ENCODE measurements at regions not wholly inside any gene's neighbourhood (a gene's known extent, or its start where the extent isn't known, plus 50 kb on each side); places are given as distances from the start of the nearest gene placed in this dataset.
A peak's percentile ranks its signal among the peaks of the same experiment; 100 is the strongest.

DNA sequence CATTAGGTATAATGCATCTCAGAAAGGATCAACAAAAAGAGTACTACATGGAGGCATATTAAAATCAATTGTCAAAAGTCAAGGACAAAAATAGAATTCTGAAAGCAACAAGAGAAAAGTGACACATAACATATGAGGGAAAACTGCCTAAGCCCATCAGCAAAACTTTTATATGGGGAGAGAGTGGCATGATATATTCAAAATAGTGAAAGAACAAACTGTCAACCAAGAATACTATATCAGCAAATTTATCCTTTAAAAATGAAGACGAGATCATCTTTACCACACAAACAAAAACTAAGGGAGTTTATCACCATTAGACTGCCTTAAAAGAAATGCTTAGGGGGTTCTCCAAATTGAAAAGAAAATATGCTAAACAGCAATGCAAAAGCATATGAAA lies 86.4 kb upstream of the CHRDL1 start:
- no peak overlapping the region for H3K4me3 ChIP-seq (ENCODE audit: low read depth, low read length)
- no peak for DNase-seq (ENCODE audit: low read depth)
- TF ChIP-seq, protein P1, sequence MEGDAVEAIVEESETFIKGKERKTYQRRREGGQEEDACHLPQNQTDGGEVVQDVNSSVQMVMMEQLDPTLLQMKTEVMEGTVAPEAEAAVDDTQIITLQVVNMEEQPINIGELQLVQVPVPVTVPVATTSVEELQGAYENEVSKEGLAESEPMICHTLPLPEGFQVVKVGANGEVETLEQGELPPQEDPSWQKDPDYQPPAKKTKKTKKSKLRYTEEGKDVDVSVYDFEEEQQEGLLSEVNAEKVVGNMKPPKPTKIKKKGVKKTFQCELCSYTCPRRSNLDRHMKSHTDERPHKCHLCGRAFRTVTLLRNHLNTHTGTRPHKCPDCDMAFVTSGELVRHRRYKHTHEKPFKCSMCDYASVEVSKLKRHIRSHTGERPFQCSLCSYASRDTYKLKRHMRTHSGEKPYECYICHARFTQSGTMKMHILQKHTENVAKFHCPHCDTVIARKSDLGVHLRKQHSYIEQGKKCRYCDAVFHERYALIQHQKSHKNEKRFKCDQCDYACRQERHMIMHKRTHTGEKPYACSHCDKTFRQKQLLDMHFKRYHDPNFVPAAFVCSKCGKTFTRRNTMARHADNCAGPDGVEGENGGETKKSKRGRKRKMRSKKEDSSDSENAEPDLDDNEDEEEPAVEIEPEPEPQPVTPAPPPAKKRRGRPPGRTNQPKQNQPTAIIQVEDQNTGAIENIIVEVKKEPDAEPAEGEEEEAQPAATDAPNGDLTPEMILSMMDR (IDR thresholded peaks at IDR 0.05; ENCODE audit: low read depth, low read length, missing control alignments) = no peak
- in situ Hi-C loops (cut with HindIII; ENCODE audit: low sequenced_read_pairs) = no loop called here

DNA sequence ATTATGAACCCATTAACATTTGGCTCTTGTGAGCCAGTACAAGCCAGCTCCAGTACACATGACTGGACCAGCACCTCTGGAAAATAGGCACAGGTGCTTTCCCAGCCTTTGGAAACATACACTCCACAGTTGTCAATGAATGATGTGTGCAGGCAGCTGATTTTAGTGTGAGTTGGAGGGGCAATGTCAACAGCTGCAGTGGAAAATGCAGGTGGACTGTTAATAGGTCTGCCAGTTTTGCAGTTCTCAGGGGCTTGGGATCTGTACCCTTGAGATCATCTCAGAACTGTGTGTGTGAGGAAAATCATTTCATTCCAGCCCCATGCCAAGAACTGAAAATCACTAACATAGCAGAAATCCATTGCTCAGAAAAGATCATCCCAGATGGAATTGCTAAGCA lies 81.7 kb upstream of the CHRDL1 start:
- H3K4me3 ChIP-seq (ENCODE audit: low read depth, low read length) = no peak overlapping the region
- TF ChIP-seq, protein P1 (IDR thresholded peaks at IDR 0.05; ENCODE audit: low read depth, low read length, missing control alignments) = no peak
- DNase-seq (ENCODE audit: low read depth) = no peak
- in situ Hi-C loops (cut with HindIII; ENCODE audit: low sequenced_read_pairs) = no loop called here

DNA sequence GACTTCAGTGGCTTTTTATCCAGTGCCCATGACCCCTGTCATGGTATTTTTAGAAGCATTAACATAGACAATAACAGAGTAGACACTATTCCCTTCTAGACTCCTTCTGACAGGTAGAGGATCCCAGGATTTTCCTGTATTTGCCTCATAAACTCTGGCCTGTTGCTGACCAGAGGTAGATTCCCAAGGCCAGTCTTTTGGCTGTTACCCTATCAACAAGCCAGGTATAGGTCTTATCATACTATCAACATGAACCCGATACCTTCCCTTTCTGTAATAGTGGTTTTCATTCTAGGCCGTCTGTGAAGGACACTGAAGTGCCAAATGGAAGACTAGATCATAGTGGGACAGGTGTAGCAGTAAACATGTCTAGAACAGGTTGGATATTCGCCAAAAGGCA lies 76.2 kb upstream of the CHRDL1 start:
- no peak overlapping the region for H3K4me3 ChIP-seq (ENCODE audit: low read depth, low read length)
- TF ChIP-seq, protein P1 (IDR thresholded peaks at IDR 0.05; ENCODE audit: low read depth, low read length, missing control alignments) = no peak
- no peak for DNase-seq (ENCODE audit: low read depth)
- in situ Hi-C loops (cut with HindIII; ENCODE audit: low sequenced_read_pairs) = no loop called here

DNA sequence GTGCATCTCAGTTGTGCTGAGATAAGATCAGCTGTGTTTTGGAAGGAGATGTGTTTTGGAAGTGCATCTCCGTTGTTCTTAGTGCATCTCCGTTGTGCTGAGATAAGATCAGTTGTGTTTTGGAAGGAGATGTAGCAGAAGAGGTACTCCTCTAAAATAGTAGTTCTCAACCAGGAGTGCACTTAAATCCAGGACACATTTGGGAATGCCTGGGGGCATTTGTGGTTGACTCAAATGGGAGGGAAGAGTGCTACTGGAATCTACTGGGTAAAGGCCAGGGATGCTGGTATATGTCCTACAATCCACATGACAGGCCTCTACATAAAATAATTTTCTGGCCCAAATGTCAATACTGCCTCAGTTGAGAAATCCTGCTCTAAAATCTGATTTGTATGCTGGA lies 70.8 kb upstream of the CHRDL1 start:
- no peak for DNase-seq (ENCODE audit: low read depth)
- TF ChIP-seq, protein P1 (IDR thresholded peaks at IDR 0.05; ENCODE audit: low read depth, low read length, missing control alignments) = no peak
- in situ Hi-C loops (cut with HindIII; ENCODE audit: low sequenced_read_pairs) = no loop called here
- no peak overlapping the region for H3K4me3 ChIP-seq (ENCODE audit: low read depth, low read length)

DNA sequence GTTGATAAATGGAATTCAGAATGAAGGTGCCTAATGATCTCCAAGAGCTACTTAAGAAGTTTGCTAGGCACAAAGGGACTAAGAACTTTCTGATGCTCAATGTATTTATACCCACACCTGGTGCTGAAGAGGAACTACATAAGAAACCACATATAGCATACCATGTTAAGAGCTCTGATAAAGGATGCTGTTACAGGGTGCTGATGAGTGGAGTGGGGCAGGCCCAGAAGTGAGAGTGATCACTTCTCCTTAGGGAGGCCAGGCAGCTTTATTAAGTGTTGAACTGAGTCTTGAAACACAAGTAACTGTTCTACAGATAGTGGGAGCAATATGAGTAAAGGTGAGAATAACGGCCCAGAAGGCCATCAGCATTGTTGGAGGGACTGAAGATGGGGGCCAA lies 68.3 kb upstream of the CHRDL1 start:
- TF ChIP-seq, protein P1 (IDR thresholded peaks at IDR 0.05; ENCODE audit: low read depth, low read length, missing control alignments) = no peak
- in situ Hi-C loops (cut with HindIII; ENCODE audit: low sequenced_read_pairs) = no loop called here

DNA sequence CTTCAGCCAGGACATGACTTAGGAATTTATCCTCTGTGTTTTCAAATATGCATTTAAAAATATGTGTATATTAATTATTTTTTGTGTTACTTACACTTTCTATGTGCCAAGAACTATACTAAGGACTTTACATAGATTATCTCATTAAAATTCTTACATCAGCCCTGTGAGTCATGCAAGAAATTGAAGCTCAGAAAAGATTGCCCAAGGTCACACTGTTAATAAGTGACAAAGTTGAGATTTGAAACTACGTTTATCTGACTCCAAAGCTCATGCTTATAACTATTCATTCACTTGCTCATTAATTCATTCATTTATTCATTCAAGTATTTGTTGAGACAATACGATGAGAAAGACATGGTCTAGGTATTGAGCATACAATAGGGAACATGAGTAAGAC lies 62.9 kb upstream of the CHRDL1 start:
- in situ Hi-C loops (cut with HindIII; ENCODE audit: low sequenced_read_pairs) = no loop called here
- TF ChIP-seq, protein P1 (IDR thresholded peaks at IDR 0.05; ENCODE audit: low read depth, low read length, missing control alignments) = no peak
- no peak for DNase-seq (ENCODE audit: low read depth)

More for the DNA sequence above, 68.3 kb upstream of the CHRDL1 start:
- no peak overlapping the region for H3K4me3 ChIP-seq (ENCODE audit: low read depth, low read length)
- DNase-seq (ENCODE audit: low read depth) = no peak

DNA sequence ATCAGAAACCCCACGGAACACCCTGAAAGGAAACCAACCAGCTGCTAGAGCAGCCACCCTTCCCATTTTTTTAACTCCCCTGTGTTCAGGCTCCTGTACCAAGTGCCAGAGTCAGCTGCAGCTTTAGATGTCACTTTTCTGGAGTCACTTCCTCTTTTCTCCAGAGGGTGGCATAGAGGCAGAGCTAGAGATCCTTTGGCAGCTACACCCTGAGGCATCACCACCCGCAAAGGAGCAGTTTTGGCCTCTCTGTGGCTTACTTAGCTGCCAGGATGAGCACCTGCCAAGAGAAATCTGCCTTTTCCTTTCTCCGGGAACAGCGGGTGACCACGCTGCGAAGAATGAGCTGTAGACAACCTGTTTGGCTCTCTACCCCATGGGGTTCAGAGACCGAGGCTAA lies 58.0 kb upstream of the CHRDL1 start:
- in situ Hi-C loops (cut with HindIII; ENCODE audit: low sequenced_read_pairs) = no loop called here
- no peak overlapping the region for H3K4me3 ChIP-seq (ENCODE audit: low read depth, low read length)
- peak; percentile 19 for DNase-seq (ENCODE audit: low read depth)
- TF ChIP-seq, protein P1 (IDR thresholded peaks at IDR 0.05; ENCODE audit: low read depth, low read length, missing control alignments) = peak; percentile 43

More for the DNA sequence above, 62.9 kb upstream of the CHRDL1 start:
- H3K4me3 ChIP-seq (ENCODE audit: low read depth, low read length) = no peak overlapping the region
